BLaER1 (cell line): ENCODE measurements at regions not wholly inside any gene's neighbourhood (a gene's known extent, or its start where the extent isn't known, plus 50 kb on each side); places are given as distances from the start of the nearest gene placed in this dataset.

Experiments used
- H3K27ac ChIP-seq: shearing (Covaris generic); formaldehyde crosslinking; 2 replicates; pipeline ENCODE4 v1.8.1; 2022
- H3K27me3 ChIP-seq: shearing (Covaris generic); formaldehyde crosslinking; 2 replicates; pipeline ENCODE4 v1.8.1; 2022
- H3K36me3 ChIP-seq: shearing (Covaris generic); formaldehyde crosslinking; 2 replicates; pipeline ENCODE4 v1.8.1; 2022
- H3K4me1 ChIP-seq: shearing (Covaris generic); formaldehyde crosslinking; 2 replicates; pipeline ENCODE4 v1.8.1; 2022
- H3K4me2 ChIP-seq: shearing (Covaris generic); formaldehyde crosslinking; 2 replicates; pipeline ENCODE4 v1.8.1; 2022
- H3K4me3 ChIP-seq: shearing (Covaris generic); formaldehyde crosslinking; 2 replicates; pipeline ENCODE4 v1.8.1; 2022
- H3K9ac ChIP-seq: shearing (Covaris generic); formaldehyde crosslinking; 2 replicates; pipeline ENCODE4 v1.8.1; 2022
- H3K9me3 ChIP-seq: shearing (Covaris generic); formaldehyde crosslinking; 2 replicates; pipeline ENCODE4 v1.8.1; 2022
- H4K20me1 ChIP-seq: shearing (Covaris generic); formaldehyde crosslinking; 2 replicates; pipeline ENCODE4 v1.8.1; 2022
- Cebpa-rat ChIP-seq: shearing (Covaris generic); IDR thresholded peaks from 2 replicates; pipeline ENCODE4 v1.8.1; 2022

GRCh38 chr2:180669016-180669415 is 311.4 kb upstream of the UBE2E3 start:
- H3K9me3 ChIP-seq, result no peaks in the 10 kb centered on the region

GRCh38 chr2:180664507-180664906 is 315.9 kb upstream of the UBE2E3 start:
- Histone ChIP-seq H4K20me1 (no peaks in the 10 kb centered on the region), H3K9me3 (no peaks in the 10 kb centered on the region), H3K4me1 (no peaks in the 10 kb centered on the region; the same call in 1 of the 2 replicates), H3K4me3 (no peak overlapping the region), H3K4me2 (no peak overlapping the region), H3K36me3 (no peaks in the 10 kb centered on the region), H3K27me3 (no peaks in the 10 kb centered on the region), H3K27ac (no peak overlapping the region), H3K9ac (no peak overlapping the region)
- no peak for TF ChIP-seq Cebpa-rat

More at GRCh38 chr2:180669016-180669415, 311.4 kb upstream of the UBE2E3 start:
- Histone ChIP-seq H3K4me2 (no peak overlapping the region), H3K27ac (no peak overlapping the region), H3K4me1 (no peaks in the 10 kb centered on the region), H3K9ac (no peak overlapping the region), H3K27me3 (no peaks in the 10 kb centered on the region), H4K20me1 (no peaks in the 10 kb centered on the region), H3K36me3 (no peaks in the 10 kb centered on the region), H3K4me3 (no peak overlapping the region)
- TF ChIP-seq Cebpa-rat, result no peak

GRCh38 chr2:180662941-180663471 is 317.4 kb upstream of the UBE2E3 start:
- no peak for TF ChIP-seq Cebpa-rat
- H3K4me1 ChIP-seq, result no peaks in the 10 kb centered on the region; the same call in 1 of the 2 replicates
- no peaks in the 10 kb centered on the region for H3K9me3 ChIP-seq
- no peaks in the 10 kb centered on the region for H3K36me3 ChIP-seq
- no peak overlapping the region for H3K4me3 ChIP-seq
- H3K4me2 ChIP-seq, result peak overlapping the region; percentile 11
- no peak overlapping the region for H3K27ac ChIP-seq
- no peak overlapping the region for H3K9ac ChIP-seq
- no peaks in the 10 kb centered on the region for H3K27me3 ChIP-seq
- H4K20me1 ChIP-seq, result no peaks in the 10 kb centered on the region

- Histone ChIP-seq H3K4me3 (no peak overlapping the region), H3K9ac (no peak overlapping the region), H3K27me3 (no peaks in the 10 kb centered on the region), H3K4me1 (no peaks in the 10 kb centered on the region; the same call in 1 of the 2 replicates), H3K27ac (no peak overlapping the region), H3K4me2 (peak overlapping the region; percentile 11), H4K20me1 (no peaks in the 10 kb centered on the region), H3K36me3 (no peaks in the 10 kb centered on the region), H3K9me3 (no peaks in the 10 kb centered on the region)
- TF ChIP-seq Cebpa-rat, result no peak
Observed at GRCh38 chr2:180662521-180662920, 317.9 kb upstream of the UBE2E3 start.

GRCh38 chr2:180661686-180662030 is 318.7 kb upstream of the UBE2E3 start:
- Histone ChIP-seq H3K9me3 (no peaks in the 10 kb centered on the region), H3K36me3 (no peaks in the 10 kb centered on the region), H3K27me3 (no peaks in the 10 kb centered on the region), H3K4me3 (no peak overlapping the region), H3K4me1 (no peaks in the 10 kb centered on the region; the same call in 1 of the 2 replicates), H3K9ac (no peak overlapping the region), H3K4me2 (no peak overlapping the region), H4K20me1 (no peaks in the 10 kb centered on the region), H3K27ac (no peak overlapping the region)
- TF ChIP-seq Cebpa-rat, result no peak

GRCh38 chr2:180660881-180661685 is 319.3 kb upstream of the UBE2E3 start:
- H3K36me3 ChIP-seq, result no peaks in the 10 kb centered on the region
- H3K9ac ChIP-seq, result no peak overlapping the region
- H3K4me2 ChIP-seq, result no peak overlapping the region
- no peaks in the 10 kb centered on the region for H4K20me1 ChIP-seq
- H3K9me3 ChIP-seq, result no peaks in the 10 kb centered on the region
- no peak for TF ChIP-seq Cebpa-rat
- H3K4me1 ChIP-seq, result no peaks in the 10 kb centered on the region; the same call in 1 of the 2 replicates
- no peaks in the 10 kb centered on the region for H3K27me3 ChIP-seq
- H3K27ac ChIP-seq, result no peak overlapping the region
- H3K4me3 ChIP-seq, result no peak overlapping the region

GRCh38 chr2:180660207-180660606 is 320.2 kb upstream of the UBE2E3 start:
- Histone ChIP-seq H3K4me3 (no peak overlapping the region), H3K4me1 (no peaks in the 10 kb centered on the region; the same call in 1 of the 2 replicates), H3K27ac (no peak overlapping the region), H3K9ac (no peak overlapping the region), H3K9me3 (no peaks in the 10 kb centered on the region), H3K27me3 (no peaks in the 10 kb centered on the region), H4K20me1 (no peaks in the 10 kb centered on the region), H3K36me3 (no peaks in the 10 kb centered on the region), H3K4me2 (no peak overlapping the region)
- TF ChIP-seq Cebpa-rat, result no peak

- no peak overlapping the region for H3K9ac ChIP-seq
- no peak overlapping the region for H3K4me3 ChIP-seq
- H3K4me1 ChIP-seq, result no peaks in the 10 kb centered on the region
- H3K27ac ChIP-seq, result no peak overlapping the region
- no peaks in the 10 kb centered on the region for H3K9me3 ChIP-seq
- no peaks in the 10 kb centered on the region for H4K20me1 ChIP-seq
- no peaks in the 10 kb centered on the region for H3K36me3 ChIP-seq
- H3K4me2 ChIP-seq, result no peak overlapping the region
- H3K27me3 ChIP-seq, result no peaks in the 10 kb centered on the region
- TF ChIP-seq Cebpa-rat, result no peak
Observed at GRCh38 chr2:180657054-180657453, 323.4 kb upstream of the UBE2E3 start.

GRCh38 chr2:180656455-180656847 is 324.0 kb upstream of the UBE2E3 start:
- Histone ChIP-seq H3K4me1 (no peaks in the 10 kb centered on the region), H3K36me3 (no peaks in the 10 kb centered on the region), H3K27ac (no peak overlapping the region), H3K4me2 (no peak overlapping the region), H3K4me3 (no peak overlapping the region), H3K27me3 (no peaks in the 10 kb centered on the region), H3K9ac (no peak overlapping the region), H4K20me1 (no peaks in the 10 kb centered on the region), H3K9me3 (no peaks in the 10 kb centered on the region)
- no peak for TF ChIP-seq Cebpa-rat

- Histone ChIP-seq H3K27me3 (no peaks in the 10 kb centered on the region), H3K4me3 (no peak overlapping the region), H3K4me1 (no peaks in the 10 kb centered on the region), H3K4me2 (no peak overlapping the region), H3K9ac (no peak overlapping the region), H3K36me3 (no peaks in the 10 kb centered on the region), H4K20me1 (no peaks in the 10 kb centered on the region), H3K9me3 (no peaks in the 10 kb centered on the region), H3K27ac (no peak overlapping the region)
- no peak for TF ChIP-seq Cebpa-rat
Observed at GRCh38 chr2:180655842-180656454, 324.5 kb upstream of the UBE2E3 start.
